ENCODE measurements at regions not wholly inside any gene's neighbourhood (a gene's known extent, or its start where the extent isn't known, plus 50 kb on each side); places are given as distances from the start of the nearest gene placed in this dataset.
A peak's percentile ranks its signal among the peaks of the same experiment; 100 is the strongest.

DNA sequence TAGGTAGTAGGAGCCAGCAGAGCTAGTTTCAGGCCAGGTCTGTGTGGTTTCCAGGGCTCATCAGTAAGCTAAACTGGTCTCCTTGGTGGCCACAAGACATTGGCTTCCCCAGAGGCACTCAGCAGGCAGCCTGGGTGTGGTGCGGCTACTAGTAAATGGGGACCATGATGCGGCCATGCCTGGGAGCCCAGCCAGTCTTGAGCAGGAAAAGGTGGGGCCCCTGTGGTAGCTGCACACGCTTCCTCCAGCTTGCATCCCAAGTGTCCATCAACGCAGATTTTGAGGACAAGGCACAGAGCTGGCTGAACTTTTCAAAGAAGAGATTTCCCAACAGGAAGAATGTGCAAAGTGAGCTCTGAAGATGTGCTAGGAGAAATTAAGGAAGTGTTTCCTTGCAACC lies 107.4 kb upstream of the NAA20 start:
- peak; percentile 42 for ATAC-seq (ENCODE audit: low FRiP score)
- TF ChIP-seq, protein P1, sequence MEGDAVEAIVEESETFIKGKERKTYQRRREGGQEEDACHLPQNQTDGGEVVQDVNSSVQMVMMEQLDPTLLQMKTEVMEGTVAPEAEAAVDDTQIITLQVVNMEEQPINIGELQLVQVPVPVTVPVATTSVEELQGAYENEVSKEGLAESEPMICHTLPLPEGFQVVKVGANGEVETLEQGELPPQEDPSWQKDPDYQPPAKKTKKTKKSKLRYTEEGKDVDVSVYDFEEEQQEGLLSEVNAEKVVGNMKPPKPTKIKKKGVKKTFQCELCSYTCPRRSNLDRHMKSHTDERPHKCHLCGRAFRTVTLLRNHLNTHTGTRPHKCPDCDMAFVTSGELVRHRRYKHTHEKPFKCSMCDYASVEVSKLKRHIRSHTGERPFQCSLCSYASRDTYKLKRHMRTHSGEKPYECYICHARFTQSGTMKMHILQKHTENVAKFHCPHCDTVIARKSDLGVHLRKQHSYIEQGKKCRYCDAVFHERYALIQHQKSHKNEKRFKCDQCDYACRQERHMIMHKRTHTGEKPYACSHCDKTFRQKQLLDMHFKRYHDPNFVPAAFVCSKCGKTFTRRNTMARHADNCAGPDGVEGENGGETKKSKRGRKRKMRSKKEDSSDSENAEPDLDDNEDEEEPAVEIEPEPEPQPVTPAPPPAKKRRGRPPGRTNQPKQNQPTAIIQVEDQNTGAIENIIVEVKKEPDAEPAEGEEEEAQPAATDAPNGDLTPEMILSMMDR (IDR thresholded peaks at IDR 0.05) = no peak
- no peak for DNase-seq (ENCODE audit: low spot score)

DNA sequence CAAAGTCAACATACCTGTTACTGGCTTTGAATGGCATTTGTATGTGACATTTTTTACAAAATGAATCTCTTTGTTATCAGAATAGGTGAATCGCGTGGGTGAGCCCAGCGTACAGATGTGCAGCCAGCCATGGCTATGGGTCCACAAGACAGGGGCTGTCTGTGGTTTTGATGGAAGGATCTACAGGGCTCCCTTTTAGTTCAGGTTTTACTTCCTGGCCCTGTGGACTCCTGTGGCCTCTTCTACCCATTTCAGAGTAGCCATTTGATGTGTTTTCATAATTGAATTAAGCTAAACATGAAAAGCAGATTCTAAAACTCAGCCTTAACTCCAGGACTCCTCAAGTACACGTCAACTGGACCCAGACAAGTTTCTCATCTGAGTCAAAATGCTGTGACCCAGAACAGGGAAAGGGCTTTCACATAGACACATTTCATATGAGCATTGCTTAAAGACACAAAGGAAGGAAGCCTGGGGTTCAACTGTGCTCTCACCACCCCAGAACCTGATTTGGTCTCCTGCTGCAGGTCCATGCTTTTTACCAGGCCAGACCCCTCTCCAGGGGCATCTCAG lies 105.3 kb upstream of the NAA20 start:
- ATAC-seq (ENCODE audit: low FRiP score) (no peak), DNase-seq (ENCODE audit: low spot score) (no peak)
- TF ChIP-seq, protein P1 (IDR thresholded peaks at IDR 0.05) = no peak

DNA sequence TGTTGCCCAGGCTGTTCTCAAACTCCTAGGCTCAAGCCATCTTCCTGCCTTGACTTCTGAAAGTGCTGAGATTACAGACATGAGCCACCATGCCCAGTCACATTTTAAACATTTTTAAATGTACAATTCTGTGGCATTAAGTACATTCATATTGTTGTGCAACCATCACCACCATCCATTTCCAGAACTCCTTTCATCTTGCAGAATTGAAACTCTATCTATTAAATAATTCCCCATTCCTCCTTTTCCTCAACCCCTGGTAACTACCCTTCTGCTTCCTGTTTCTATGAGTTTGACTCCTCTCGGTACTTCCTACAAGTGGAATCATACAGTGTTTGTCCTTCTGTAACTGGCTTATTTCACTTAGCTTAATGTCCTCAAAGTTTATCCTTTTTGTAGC lies 103.8 kb upstream of the NAA20 start:
- ATAC-seq (ENCODE audit: low FRiP score) = no peak
- DNase-seq (ENCODE audit: low spot score) = no peak
- TF ChIP-seq, protein P1 (IDR thresholded peaks at IDR 0.05) = no peak

DNA sequence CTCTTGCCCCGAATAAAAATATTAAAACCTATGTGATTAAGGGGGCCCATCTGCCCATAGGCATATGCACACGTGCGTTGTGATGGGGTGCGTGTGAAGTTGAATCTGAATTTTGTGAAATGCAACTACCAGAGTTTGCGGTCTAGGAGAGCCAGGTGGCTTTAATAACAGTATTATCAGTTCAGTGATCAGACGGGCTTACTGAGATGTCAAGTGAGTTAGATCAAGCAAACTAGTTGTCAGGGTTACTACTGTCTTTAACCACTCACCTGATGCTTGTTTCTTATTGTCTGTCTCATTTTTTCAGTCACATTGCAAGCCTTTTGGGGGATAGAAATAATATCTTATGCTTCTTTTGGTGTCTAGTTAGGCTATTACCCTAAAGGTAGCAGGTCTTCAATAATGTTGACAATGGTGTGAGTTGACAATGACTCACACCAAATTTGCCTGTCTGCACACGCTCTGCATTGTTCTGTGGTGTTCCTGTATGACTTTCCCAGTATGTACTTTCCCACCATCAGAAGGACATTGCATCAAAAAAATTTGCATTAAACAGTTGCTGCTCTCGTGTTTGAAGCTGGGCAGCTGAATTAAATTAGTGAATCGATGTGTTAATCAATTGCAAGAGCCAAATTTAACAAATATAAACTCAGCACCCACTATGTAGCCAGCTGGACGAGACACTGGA lies 103.1 kb upstream of the NAA20 start:
- TF ChIP-seq, protein P1 (IDR thresholded peaks at IDR 0.05) = no peak
- DNase-seq (ENCODE audit: low spot score) (no peak), ATAC-seq (ENCODE audit: low FRiP score) (no peak)

DNA sequence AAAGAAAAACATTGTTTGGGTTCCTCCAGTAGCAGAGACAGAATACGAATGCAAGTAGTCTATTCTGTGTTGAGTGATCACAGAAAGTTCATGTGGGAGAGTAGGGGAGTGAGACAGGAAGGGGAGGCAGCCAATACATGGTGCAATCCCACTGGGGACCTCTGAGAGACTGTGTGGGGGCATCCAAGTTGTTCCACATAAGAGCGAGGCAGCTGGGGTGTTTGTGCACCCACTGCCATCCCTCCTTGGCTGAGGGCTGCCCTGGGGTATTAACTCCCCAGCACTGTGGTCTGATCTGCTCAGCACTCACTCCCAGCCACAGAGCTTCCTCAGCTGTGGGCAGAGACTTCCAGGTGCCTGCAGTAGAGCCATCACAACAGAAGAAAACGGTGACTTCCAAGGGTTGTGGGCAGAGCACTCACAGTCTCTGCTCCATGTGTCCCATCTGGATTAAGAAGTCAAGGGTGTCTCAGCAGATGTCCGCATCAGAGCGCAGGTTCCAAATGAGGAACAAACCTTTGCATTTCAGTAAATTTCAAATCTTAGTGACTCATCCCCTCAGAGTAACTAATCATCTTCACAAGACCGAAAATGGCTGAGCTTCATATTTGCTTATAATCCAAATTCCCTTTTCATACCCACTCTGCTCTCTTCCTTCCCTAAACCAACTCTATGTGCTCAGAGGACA lies 101.9 kb upstream of the NAA20 start:
- DNase-seq (ENCODE audit: low spot score) (no peak), ATAC-seq (ENCODE audit: low FRiP score) (peak; percentile 52)
- TF ChIP-seq, protein P1 (IDR thresholded peaks at IDR 0.05) = no peak

DNA sequence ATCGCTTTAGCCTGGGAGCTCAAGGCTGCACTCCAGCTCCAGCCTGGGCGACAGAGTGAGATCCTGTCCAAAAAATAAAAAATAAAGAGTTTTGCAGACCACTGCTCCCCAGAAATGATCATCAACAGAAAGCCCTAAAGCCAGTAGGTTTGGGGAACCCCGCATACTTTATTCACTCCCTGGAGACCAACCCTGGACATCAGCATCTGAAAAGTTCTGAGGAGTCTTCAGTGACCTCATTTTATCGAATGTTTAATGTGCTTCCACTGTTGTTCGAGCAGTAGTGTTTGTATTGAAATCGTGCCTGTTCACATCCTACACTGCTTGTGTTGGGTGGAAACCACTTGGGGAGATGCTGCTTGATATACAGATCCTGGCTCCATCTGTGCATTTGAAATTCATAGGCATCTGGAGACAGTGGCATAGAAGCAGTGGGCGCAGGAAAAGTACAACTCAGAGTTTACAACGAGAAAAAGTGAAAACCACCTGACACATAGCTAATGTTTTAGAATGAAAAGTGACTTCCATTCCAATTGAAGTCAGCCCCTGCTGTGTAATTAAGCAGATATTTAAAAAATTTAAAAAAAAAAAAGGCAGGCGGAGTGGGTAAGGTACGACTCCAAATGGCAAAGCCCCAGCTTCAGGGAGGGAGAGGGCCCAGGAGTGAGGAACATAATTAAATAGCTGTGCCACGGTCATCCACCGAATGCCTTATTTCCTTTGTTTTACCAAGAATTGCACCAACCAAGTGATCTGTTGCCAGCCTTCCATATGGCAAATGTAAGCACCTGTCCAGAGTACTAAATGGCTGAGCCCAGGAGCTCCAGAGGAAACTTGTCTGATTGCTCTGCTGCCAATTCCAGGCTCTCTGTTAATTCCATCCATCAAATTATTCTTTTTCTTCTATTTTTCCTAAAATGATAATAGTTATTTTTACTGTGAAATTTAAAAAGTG lies 100.4 kb upstream of the NAA20 start:
- ATAC-seq (ENCODE audit: low FRiP score) (no peak), DNase-seq (ENCODE audit: low spot score) (no peak)
- TF ChIP-seq, protein P1 (IDR thresholded peaks at IDR 0.05) = no peak

All from omental fat pad (tissue), 3 donors.